Vagina (tissue), 2 donors: ENCODE measurements at regions not wholly inside any gene's neighbourhood (a gene's known extent, or its start where the extent isn't known, plus 50 kb on each side); places are given as distances from the start of the nearest gene placed in this dataset.

ENCODE experiments used
- DNase-seq, 2 donors: peaks; one replicate each; pipeline ENCODE4 v3.0.0-alpha.2; 2017; ENCODE audit errors: extremely low spot score in 2 of 2
- H3K27ac ChIP-seq: fragments of 200-600 bp; sonication (generic); one replicate; pipeline ENCODE4 v1.5.1; 2019
- H3K27me3 ChIP-seq: fragments of 200-600 bp; sonication (generic); one replicate; pipeline ENCODE4 v1.5.1; 2019
- H3K36me3 ChIP-seq, 2 donors: fragments of 200-600 bp; sonication (generic); one replicate each; pipeline ENCODE4 v1.5.1; 2017 to 2019
- H3K4me1 ChIP-seq: fragments of 200-600 bp; sonication (generic); one replicate; pipeline ENCODE4 v1.5.1; 2019
- H3K4me3 ChIP-seq, 2 donors: fragments of 200-600 bp; sonication (generic); 1 replicate in 1 of 2; 2 replicates in 1 of 2; pipeline ENCODE4 v1.5.1; 2016 to 2019
- H3K9me3 ChIP-seq: fragments of 200-600 bp; sonication (generic); one replicate; pipeline ENCODE4 v1.5.1; 2019
- POLR2A ChIP-seq, 2 donors: fragments of 450-650 bp; IDR thresholded peaks; one replicate each; pipeline ENCODE4 v1.6.1; 2017; ENCODE audit warnings: antibody characterized with exemption in 2 of 2, mild to moderate bottlenecking in 2 of 2, moderate library complexity in 2 of 2
- POLR2AphosphoS5 ChIP-seq, 2 donors: sonication (generic); formaldehyde crosslinking; IDR thresholded peaks; one replicate each; pipeline ENCODE4 v1.9.0; 2017; ENCODE audit warnings: antibody characterized with exemption in 2 of 2, mild to moderate bottlenecking in 2 of 2, low read depth in 1 of 2; ENCODE audit not compliant: insufficient read depth in 1 of 2
- intact Hi-C: fragments of 100-400 bp; cut with DNase I; formaldehyde crosslinking; loops from one replicate; pipeline ENCODE4 v1.15.1; 2023
- TF ChIP-seq, protein P1 (sequence below), 3 experiments: fragments of 450-650 bp in 2 of 3; fragments of 200-600 bp in 1 of 3; sonication (generic) in 1 of 3; IDR thresholded peaks; one replicate each; pipeline ENCODE4 v1.5.1; 2017 to 2019; ENCODE audit warnings: antibody characterized with exemption in 3 of 3, mild to moderate bottlenecking in 2 of 3, moderate library complexity in 2 of 3

DNA sequence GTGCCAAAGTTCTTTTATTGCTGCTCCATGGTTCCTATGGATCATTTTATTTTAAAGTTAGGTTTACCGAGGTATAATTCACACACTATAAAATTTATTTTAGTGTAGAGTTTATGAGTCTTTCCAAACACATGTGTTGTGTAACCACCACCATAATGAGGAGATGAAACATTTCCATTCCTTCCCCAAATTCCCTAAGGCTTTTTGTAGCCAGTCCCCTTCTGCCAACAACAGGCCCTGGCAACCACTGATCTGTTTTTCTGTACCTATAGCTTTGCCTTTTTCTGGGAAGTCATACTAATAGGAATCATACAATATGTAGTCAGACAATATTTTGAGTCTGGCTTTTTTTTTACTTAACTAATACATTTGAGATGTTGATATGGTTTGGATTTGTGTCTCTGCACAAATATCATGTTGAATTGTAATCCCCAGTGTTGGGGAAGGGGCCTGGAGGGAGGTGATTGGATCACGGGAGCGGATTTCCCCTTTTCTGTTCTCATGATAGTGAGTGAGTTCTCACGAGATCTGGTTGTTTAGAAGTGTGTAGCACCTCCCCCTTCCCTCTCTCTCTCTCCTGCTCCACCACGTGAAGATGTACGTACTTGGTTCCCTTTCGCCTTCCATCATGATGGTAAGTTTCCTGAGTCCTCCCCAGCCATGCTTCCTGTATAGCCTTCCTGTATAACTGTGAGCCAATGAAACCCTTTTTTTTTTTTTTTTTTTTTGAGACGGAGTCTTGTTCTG lies 59.6 kb upstream of the DHX15 start:
- no peaks in the 10 kb centered on the region for H3K9me3 ChIP-seq
- intact Hi-C loops: no loop called here
- DNase-seq: peak in 1 of 2 donors; percentile 16
- no peaks in the 10 kb centered on the region for H3K36me3 ChIP-seq
- no peaks in the 10 kb centered on the region for H3K27me3 ChIP-seq
- no peak overlapping the region for H3K4me3 ChIP-seq
- no peak overlapping the region for H3K27ac ChIP-seq
- H3K4me1 ChIP-seq: no peaks in the 10 kb centered on the region
- TF ChIP-seq POLR2AphosphoS5 (IDR thresholded peaks at IDR 0.05; ENCODE audit: insufficient read depth in 1 of 2, low read depth in 1 of 2) (no peak), POLR2A (IDR thresholded peaks at IDR 0.05) (no peak)
- TF ChIP-seq, protein P1, sequence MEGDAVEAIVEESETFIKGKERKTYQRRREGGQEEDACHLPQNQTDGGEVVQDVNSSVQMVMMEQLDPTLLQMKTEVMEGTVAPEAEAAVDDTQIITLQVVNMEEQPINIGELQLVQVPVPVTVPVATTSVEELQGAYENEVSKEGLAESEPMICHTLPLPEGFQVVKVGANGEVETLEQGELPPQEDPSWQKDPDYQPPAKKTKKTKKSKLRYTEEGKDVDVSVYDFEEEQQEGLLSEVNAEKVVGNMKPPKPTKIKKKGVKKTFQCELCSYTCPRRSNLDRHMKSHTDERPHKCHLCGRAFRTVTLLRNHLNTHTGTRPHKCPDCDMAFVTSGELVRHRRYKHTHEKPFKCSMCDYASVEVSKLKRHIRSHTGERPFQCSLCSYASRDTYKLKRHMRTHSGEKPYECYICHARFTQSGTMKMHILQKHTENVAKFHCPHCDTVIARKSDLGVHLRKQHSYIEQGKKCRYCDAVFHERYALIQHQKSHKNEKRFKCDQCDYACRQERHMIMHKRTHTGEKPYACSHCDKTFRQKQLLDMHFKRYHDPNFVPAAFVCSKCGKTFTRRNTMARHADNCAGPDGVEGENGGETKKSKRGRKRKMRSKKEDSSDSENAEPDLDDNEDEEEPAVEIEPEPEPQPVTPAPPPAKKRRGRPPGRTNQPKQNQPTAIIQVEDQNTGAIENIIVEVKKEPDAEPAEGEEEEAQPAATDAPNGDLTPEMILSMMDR (IDR thresholded peaks at IDR 0.05): no peak

DNA sequence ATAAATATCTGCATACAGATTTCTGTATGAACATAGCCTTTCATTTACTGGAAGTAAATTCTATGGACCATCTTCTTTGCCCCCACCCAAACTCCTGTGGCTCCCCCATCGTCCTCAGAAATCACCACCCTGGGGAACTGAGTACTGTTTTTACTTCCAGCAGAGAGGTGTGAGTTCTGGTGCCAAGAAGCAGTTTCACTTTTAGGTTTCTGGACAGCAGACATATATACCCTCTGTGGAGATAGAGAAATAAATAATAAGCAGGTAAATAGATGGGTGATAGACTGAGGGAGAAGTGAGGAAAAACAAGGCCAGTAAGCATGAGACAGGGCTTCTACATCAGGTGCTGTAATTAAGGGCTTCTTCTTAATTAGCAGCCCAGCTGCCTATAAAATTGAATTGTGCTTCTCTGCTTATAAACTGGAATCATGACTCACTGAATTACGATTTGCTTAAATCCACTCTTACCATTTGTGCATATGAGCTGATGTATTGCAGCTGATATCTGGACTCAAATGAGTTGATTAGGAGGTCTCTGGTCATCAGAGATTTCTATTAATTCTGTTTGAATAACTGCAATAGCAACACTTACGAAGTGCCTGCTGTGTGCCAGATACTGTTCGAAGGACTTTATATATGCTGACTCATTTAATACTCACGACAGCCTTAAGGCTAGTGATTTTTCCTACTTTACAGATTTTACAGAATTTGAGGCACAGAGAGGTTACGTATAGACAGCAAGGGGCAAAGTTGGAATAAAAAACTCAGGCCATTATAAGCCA lies 60.8 kb upstream of the DHX15 start:
- peak in 1 of 2 donors; percentile 16 for DNase-seq
- Histone ChIP-seq H3K36me3 (no peaks in the 10 kb centered on the region), H3K4me1 (no peaks in the 10 kb centered on the region), H3K4me3 (no peak overlapping the region), H3K27me3 (no peaks in the 10 kb centered on the region), H3K9me3 (no peaks in the 10 kb centered on the region), H3K27ac (no peak overlapping the region)
- intact Hi-C loops: no loop called here
- TF ChIP-seq, protein P1 (IDR thresholded peaks at IDR 0.05): no peak
- TF ChIP-seq POLR2AphosphoS5 (IDR thresholded peaks at IDR 0.05; ENCODE audit: insufficient read depth in 1 of 2, low read depth in 1 of 2) (no peak), POLR2A (IDR thresholded peaks at IDR 0.05) (no peak)

DNA sequence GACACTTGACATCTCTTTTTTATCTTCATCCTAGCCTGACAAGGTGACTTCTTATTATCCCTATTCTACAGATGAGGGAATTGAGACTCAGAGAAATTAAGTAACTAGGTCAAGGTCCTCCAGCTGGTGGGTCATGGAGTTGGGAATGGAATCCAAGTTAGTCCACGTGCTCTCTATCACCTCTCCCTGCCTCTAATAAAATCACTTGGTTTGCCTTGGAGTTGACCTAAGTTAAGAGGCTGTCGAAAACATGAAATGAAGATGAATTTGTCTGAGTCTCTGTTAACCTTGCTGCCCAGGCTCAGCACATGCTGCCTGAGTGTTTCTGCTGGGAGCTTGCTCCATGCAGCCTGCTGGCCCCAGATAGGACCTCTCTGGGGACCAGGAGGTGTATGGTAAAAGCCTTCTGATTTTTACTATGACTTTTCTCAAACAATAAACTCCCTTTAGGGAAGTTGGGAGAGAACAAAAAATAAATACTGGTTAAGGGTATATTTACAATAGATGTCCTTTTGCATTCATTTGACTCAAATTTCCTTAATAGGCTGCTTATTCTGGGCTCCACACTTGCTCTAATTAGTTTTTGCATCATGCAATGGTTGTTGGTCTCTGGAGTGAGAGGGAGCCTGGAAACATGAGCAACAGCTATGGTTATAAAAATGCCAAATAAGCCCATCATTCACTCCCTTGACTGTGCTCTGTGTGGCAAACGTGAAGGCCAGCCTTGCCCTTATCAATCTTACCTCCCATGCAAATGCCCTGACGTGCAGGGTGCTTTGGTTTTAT lies 61.6 kb upstream of the DHX15 start:
- Histone ChIP-seq H3K27ac (no peak overlapping the region), H3K36me3 (no peaks in the 10 kb centered on the region), H3K9me3 (no peaks in the 10 kb centered on the region), H3K4me1 (no peaks in the 10 kb centered on the region), H3K27me3 (no peaks in the 10 kb centered on the region), H3K4me3 (no peak overlapping the region)
- intact Hi-C loops: no loop called here
- TF ChIP-seq POLR2AphosphoS5 (IDR thresholded peaks at IDR 0.05; ENCODE audit: insufficient read depth in 1 of 2, low read depth in 1 of 2) (no peak), POLR2A (IDR thresholded peaks at IDR 0.05) (no peak)
- TF ChIP-seq, protein P1 (IDR thresholded peaks at IDR 0.05): no peak
- DNase-seq: peak in 1 of 2 donors; percentile 58

DNA sequence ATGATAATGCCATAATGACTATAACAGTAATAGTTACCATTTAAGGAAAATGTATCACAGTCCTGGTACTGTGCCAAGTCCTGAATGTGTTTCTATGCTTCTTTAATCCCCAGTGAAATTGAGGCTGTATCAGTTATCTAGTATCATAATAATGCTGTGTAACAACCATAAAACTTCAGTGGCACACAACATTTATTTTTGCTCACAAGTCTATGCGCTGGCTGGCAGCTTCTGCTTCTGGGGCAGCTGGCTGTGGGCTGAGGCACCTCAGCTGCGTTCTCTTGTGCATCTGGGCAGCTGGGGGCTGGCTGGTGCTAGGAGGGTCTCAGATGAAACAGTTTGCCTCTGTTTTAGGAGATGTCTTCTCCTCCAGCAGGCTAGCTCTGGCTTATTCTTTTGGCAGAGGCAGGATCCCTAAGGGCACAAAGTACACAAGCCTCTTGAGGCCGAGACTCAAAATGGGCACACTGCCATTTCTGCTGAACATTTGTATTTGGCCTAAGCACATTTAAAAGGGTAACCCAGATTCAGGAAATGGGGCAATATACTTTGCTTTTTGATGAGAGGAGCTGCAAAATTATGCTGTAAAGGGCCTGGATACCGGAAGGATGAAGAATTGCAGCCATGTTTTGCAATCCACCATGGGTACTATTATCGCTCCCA lies 62.6 kb upstream of the DHX15 start:
- peak in 1 of 2 donors; percentile 22 for DNase-seq
- Histone ChIP-seq H3K36me3 (no peaks in the 10 kb centered on the region), H3K9me3 (no peaks in the 10 kb centered on the region), H3K27ac (no peak overlapping the region), H3K4me1 (no peaks in the 10 kb centered on the region), H3K4me3 (no peak overlapping the region), H3K27me3 (no peaks in the 10 kb centered on the region)
- TF ChIP-seq POLR2AphosphoS5 (IDR thresholded peaks at IDR 0.05; ENCODE audit: insufficient read depth in 1 of 2, low read depth in 1 of 2) (no peak), POLR2A (IDR thresholded peaks at IDR 0.05) (no peak)
- TF ChIP-seq, protein P1 (IDR thresholded peaks at IDR 0.05): no peak
- intact Hi-C loops: no loop called here
